D721Med (cell line): ENCODE measurements at regions not wholly inside any gene's neighbourhood (a gene's known extent, or its start where the extent isn't known, plus 50 kb on each side); places are given as distances from the start of the nearest gene placed in this dataset.

Experiments used
- DNase-seq: peaks from one replicate; pipeline ENCODE4 v3.0.0; 2011; ENCODE audit warnings: low spot score; ENCODE audit not compliant: insufficient read length
- FAIRE-seq: peaks from 2 replicates; lab custom pipeline; 2011; peaks lifted over from hg19 to GRCh38; lab: Jason Lieb, UNC
- CTCF ChIP-seq: IDR thresholded peaks from 2 replicates; pipeline ENCODE4 v1.5.1; 2012; ENCODE audit warnings: mild to moderate bottlenecking, control low read depth; ENCODE audit not compliant: insufficient read depth; ENCODE audit errors: missing control alignments

- FAIRE-seq = no peak
- TF ChIP-seq CTCF = no peak
- no peak for DNase-seq
These were observed 433.8 kb upstream of the CDH9 start for GRCh38 chr5:27472000-27472763.

GRCh38 chr5:27466959-27467358 is 428.6 kb upstream of the CDH9 start:
- FAIRE-seq (no peak), DNase-seq (no peak)

GRCh38 chr5:27465140-27465539 is 426.8 kb upstream of the CDH9 start:
- FAIRE-seq = no peak
- DNase-seq = no peak
- no peak for TF ChIP-seq CTCF

More at GRCh38 chr5:27466959-27467358, 428.6 kb upstream of the CDH9 start:
- no peak for TF ChIP-seq CTCF

- DNase-seq (no peak), FAIRE-seq (no peak)
- TF ChIP-seq CTCF = no peak
These were observed 425.2 kb upstream of the CDH9 start for GRCh38 chr5:27463446-27464149.

- TF ChIP-seq CTCF = no peak
- no peak for FAIRE-seq
- no peak for DNase-seq
These were observed 424.6 kb upstream of the CDH9 start for GRCh38 chr5:27462936-27463335.

GRCh38 chr5:27458287-27458686 is 419.9 kb upstream of the CDH9 start:
- no peak for TF ChIP-seq CTCF
- FAIRE-seq = peak; percentile 63

GRCh38 chr5:27451377-27451776 is 413.0 kb upstream of the CDH9 start:
- DNase-seq (no peak), FAIRE-seq (no peak)
- no peak for TF ChIP-seq CTCF

More at GRCh38 chr5:27458287-27458686, 419.9 kb upstream of the CDH9 start:
- DNase-seq = no peak
